ENCODE measurements at regions not wholly inside any gene's neighbourhood (a gene's known extent, or its start where the extent isn't known, plus 50 kb on each side); places are given as distances from the start of the nearest gene placed in this dataset.

- TF ChIP-seq CTCF (IDR thresholded peaks at IDR 0.05) (no peak), POLR2AphosphoS5 (IDR thresholded peaks at IDR 0.05) (no peak)
Observed at GRCh38 chr19:30679789-30680188, 307.6 kb downstream of the ZNF536 start.

Measured in gastroesophageal sphincter (tissue), 3 donors.